GM21723 (cell line): ENCODE measurements at regions not wholly inside any gene's neighbourhood (a gene's known extent, or its start where the extent isn't known, plus 50 kb on each side); places are given as distances from the start of the nearest gene placed in this dataset.
"Not testable (repeated sequence)": the region's sequence is repeated elsewhere in the genome, so short reads cannot be mapped to it uniquely, and the experiment has no call there.

Source experiments
- ATAC-seq: cut with Tn5 transposase; IDR thresholded peaks from one replicate; pipeline ENCODE4 v1.9.1; 2021; ENCODE audit warnings: mild to moderate bottlenecking, moderate library complexity; ENCODE audit not compliant: unreplicated experiment

DNA sequence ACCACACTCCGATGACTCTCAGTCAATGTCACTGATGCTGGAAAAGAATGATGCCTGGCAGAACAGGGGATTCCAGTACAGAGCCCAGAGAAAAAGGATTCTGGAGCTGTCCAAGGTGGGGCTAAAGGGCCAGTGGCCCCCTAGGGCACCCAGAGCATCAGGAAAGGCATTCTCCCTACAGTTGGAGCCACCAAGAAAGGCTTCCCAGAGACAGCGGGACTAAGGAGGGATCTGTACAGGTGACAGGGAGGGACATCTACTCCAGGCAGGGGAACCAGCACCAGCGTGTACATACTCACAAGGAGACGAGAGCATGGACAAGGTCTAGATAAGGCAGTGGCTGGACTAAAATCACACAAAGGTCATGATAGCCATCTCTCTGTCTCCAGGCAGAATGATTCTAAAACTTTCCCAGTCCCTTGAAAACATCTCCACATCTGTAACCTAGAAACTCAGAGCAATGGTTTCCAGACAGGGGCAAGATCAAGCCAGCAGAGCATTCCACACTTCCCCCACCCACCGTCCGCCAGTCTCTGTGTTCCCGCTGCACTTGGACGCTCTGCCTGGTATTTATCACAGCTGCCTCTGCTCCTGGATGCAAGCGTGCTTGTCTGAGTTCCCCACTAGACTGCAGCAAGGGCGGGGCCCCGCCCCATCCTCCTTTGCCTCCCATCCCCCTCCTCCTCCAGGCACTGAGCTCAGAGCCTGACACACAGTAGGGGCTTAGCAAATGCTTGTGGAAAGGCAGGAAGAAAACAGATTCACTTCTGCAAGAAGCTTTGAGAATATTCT, 111.6 kb upstream of the ZC3H12A start:
- no peak for ATAC-seq

DNA sequence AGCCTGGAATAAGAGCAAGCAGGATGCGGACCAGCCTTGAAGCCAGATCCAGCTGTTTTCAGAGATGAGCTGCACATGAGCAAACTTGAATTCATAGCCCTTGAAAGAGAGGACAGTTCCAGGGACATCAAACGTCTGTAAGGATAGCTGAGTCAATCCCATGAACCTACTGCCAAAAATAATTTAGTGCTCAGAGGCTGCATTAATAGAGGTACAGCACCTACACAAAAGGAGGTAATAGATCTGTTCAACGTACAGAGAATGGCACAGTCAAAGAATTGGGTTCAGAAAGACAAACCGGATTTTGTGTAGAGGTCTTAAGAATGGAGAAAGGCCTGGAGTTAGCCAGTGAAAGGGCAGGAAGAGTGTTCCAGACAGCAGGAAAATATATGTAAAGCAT, 110.8 kb upstream of the ZC3H12A start:
- ATAC-seq = no peak

- not testable (repeated sequence) for ATAC-seq
Observed at GRCh38 chr1:37368665-37369315, 105.6 kb upstream of the ZC3H12A start.

- no peak for ATAC-seq
Observed at GRCh38 chr1:37372302-37372701, 102.1 kb upstream of the ZC3H12A start.

DNA sequence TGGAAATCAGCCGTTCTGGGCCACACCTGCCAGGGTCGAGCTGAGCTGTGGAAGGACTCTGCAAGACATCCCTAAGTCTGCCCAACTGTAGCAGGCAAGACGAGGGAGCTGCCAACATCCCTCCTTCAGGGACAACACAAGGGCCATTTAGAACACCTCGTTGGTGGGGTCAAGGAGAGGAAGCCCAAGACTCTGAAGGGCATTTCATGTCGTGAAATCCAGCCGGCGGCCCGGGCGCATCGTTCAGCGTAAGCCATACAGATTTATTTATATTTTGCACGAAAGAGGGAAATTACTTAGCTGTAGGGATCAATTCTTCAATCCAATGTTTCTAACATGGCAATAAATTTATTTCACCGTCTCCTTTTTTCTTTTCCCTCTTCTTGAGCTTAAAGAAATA, 101.7 kb upstream of the ZC3H12A start:
- no peak for ATAC-seq

- ATAC-seq = no peak
Observed at GRCh38 chr1:37373413-37373812, 101.0 kb upstream of the ZC3H12A start.

- not testable (repeated sequence) for ATAC-seq
Observed at GRCh38 chr1:37380546-37380945, 93.8 kb upstream of the ZC3H12A start.

- no peak for ATAC-seq
Observed at GRCh38 chr1:37387854-37388253, 86.5 kb upstream of the ZC3H12A start.

- ATAC-seq = no peak
Observed at GRCh38 chr1:37389327-37389726, 85.1 kb upstream of the ZC3H12A start.

GRCh38 chr1:37391211-37392011, 83.0 kb upstream of the ZC3H12A start:
- ATAC-seq = no peak

- ATAC-seq = no peak
Observed at GRCh38 chr1:37392051-37392450, 82.3 kb upstream of the ZC3H12A start.

DNA sequence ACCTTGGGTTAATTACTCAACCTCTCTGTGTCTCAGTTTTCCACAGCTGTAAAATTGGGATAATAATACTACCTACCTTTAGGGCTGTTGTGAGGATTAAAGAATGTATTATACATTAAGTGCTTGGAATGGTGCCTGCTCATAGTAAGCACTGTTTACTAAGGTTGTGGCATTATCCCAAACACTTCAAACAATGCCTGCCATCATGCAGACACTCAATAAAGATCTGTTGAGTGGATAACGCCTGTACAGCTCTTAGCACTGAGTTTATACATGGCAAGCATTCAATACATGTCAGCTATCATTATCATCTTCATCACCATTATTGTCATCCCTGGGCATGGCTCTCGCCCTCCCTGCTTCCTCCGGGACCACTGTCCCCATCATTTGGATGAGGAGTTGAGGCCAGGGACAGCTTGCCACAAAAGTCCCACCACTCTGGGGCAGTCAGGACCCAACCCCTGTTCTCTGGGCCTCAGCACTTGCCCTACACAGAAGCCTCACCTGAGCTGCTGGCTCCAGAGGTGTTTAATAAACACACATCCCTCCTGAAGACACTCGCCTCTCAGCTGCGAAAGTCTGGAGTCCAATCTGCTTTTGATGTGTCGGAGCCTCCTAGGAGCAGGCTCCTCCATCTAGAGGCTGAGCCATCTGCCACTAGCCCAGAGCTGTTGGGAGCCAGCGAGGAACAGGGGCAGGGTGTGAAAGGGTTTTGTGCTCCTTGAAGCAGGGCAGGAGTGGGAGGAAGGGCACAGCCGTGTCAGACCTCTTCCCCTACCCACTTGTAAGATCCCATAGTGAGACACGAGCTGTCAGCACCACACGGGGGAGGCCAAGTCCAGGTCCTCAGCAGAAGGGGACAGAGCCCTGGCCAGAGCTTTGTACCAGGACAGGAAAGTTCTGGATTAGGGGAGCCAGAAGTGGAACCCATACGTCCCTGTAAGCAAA, 80.9 kb upstream of the ZC3H12A start:
- ATAC-seq = no peak

DNA sequence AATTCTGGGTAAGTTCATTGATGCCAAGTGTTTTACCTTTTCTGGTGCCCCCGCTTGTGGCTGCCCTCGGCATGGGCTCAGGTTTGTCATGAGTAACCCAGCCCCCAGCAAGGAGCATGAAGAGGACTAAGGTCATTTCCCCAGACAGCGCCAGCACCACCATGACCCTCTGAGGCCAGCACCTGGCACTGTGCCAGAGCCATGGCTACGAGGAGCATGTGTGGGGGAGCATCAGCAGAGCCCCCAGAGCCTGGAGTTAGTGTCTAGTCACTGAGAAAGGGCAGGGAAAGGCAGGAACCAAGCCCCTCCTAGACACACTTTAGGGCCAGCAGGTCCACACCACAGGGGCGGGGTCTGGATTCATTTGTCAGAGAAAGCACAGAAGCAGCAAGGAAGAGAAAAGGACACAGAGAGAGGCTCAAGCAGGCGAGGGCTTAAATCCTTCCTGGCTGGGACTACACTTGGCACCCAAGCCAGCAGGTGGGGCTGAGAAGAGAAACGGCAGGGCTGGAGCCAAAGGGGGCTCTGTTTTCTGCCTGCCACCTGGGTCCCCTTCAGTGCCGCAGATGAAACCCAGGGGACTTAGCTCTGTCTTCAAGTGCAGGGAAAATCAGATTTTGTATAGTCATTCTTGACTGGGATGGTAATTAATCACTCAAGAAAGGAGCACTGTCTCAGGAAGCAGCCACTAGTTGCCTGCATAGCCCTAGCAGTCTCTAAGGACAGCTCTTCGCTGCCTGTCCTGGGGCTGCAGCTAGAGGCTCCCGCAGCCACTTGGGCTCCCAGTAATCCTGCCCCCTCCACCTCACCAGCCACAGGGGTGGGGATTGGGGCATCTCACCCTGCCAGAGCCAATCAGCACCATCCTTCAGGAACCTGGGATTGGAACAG, 79.6 kb upstream of the ZC3H12A start:
- ATAC-seq = no peak

- ATAC-seq = no peak
Observed at GRCh38 chr1:37398096-37398495, 76.3 kb upstream of the ZC3H12A start.

- no peak for ATAC-seq
Observed at GRCh38 chr1:37399205-37399604, 75.2 kb upstream of the ZC3H12A start.

GRCh38 chr1:37399830-37400464, 74.4 kb upstream of the ZC3H12A start:
- no peak for ATAC-seq

DNA sequence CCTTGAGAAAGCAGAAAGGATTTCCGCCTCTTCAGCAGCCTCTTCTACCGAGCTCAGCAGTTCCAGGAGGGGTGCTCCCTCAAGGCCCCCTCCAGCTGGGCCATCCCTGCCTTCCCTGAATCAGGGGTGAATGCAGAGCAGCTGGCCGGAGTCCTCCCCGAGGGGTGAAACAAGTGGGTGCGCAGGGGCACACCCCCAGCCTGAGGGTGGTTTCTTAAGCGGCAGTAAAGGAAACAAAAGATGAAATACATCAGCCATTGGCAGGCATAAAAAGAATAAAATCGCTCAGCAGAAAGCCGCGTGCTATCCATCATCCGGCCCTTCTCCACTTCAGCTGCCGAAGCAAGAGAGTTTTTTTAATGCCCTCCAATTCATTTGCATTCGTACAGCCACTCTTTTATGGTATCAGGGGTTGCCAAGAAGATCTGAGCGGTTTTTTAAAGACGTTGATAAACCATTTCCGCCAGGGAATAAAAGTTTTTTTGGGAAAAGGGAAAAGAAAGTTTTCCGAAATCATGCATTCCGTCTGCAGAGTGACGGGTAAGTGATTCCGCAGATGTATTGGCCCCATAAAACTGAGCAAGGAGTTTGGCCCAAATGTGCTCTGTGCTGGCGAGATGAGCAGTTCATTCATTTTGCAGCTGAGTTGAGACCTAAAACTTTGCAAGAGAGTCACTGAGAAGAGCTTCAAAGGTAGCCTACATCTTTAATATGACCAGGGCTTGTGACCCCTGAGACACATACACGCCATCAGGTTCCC, 73.7 kb upstream of the ZC3H12A start:
- no peak for ATAC-seq

GRCh38 chr1:37403166-37403565, 71.2 kb upstream of the ZC3H12A start:
- no peak for ATAC-seq
